ENCODE measurements at regions not wholly inside any gene's neighbourhood (a gene's known extent, or its start where the extent isn't known, plus 50 kb on each side); places are given as distances from the start of the nearest gene placed in this dataset.

GRCh38 chr11:112392904-112393303, 132.2 kb upstream of the PLET1 start:
- TF ChIP-seq POLR2AphosphoS5 (IDR thresholded peaks at IDR 0.05) (no peak), CTCF (IDR thresholded peaks at IDR 0.05) (no peak), POLR2A (IDR thresholded peaks at IDR 0.05) (no peak)

All from transverse colon (tissue), 4 donors.